ENCODE measurements at regions not wholly inside any gene's neighbourhood (a gene's known extent, or its start where the extent isn't known, plus 50 kb on each side); places are given as distances from the start of the nearest gene placed in this dataset.

DNA sequence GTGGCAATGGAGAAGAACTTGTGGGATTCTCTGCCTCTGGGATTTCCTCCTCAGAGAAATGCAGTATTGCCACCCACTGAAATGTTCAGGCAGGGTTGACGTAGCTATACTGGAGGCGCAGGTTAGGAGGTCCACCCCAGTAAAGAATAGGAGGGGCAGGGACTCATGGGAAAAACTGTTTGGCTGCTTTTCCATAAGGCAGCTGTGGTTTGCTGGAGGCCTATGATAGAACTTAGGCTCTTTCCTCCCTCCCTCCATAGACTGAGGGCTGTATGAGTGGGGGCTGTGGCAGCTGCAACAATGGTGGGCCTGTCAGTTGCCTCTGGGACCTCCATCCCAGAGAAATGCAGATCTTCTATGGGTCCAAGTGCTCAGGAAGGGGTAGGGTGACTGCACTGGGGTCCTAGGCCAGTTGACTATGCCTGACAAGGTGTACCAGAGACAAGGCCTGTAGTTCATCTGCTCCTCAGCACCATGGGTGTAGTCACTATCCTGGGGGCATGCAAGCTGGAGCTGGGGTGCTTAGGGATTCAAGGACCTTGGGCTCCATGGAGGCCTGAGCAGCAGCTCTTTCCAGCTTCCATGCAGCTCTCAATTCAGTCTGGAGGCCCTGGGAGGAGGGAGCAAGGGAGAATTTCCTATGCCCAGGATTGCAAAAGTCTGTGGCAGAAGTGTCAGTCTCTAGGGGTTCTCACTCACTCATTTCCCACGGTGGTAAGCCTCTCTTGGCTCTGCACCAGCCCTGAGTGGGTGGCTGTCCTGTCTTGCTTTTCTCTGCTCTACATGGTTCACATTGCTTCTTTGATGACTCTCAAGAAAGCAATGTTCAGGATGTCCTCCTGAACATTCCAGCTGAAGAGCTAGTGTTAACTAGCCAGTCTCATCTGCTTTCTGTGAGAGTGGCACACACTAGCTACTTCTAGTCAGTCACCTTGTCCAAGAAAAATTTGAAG lies 353.0 kb downstream of the IDS start:
- no peak for DNase-seq

- no peak for DNase-seq
Measured at GRCh38 chrX:149145845-149146285, 359.2 kb downstream of the IDS start.

DNA sequence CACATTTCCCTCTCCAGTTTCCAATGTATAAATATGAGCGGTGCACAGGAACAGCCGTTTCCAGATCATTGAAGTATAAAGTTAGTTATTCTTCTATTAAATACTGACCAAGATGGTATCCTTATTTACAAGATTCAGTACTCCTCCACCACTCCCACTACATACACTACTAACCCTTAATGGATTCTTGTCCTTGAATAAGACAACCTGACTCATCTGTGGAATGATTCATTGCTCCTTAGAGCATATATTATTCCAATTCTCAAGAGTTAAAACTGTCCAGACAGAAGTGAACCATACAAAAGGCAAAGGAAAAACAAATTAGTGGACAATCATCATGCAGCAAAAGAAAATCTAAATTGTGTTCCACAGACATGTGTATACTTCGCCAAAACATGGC lies 373.3 kb downstream of the IDS start:
- DNase-seq, result no peak

DNA sequence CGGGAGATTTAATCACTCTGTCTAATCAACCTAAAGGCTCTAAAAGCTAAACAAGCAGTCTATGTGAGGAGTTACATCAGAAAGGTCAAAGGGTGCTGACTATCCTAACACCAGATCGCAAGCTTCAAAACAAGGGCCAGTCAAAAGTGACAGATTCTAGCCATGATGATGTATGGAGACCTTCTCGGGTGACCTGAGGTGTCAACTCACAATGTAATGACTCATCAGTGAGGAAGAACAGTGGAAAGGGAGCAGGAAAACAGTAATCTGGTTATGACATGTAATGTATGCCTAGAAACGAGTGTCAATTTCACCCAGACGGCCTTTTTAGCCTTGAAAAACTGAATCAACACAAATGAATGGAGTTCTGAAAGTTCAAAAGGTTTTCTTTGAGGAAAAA lies 375.3 kb downstream of the IDS start:
- no peak for DNase-seq

GRCh38 chrX:149124526-149125108 lies 380.5 kb downstream of the IDS start:
- DNase-seq, result no peak

DNA sequence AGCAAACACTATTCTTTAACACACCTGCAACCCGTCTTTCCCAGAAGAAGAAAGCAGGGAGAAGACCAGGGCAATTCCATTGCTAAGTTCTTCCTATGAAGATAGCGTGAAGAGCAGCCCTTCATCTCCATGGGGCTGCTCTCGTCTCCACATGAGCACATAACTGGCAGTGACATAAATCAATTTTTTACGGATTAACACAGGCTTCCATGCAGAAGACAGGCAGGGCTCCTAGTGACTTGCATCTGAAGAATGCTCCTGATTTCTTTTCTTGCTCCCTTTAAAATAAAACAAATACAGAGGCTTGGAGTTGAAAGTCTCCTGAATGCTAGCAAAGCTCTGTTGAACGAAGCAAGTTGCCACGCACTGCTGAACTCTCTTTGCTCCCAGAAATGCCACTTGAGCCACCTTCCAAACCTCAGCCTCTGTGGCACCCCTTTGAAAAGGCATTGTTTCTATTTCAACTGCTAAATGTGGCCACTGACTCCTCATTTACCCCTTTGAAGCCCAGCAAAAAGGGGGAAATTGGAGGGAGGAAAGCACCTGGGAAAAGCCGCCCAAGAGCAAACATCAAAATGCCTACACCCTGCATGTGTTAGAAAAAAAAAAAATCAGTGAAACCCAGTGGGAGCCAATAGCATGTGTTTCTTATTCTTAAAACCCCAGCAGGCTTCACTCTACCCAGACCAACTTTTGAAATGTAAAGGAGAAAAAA lies 383.7 kb downstream of the IDS start:
- no peak for DNase-seq

- DNase-seq, result no peak
Measured at GRCh38 chrX:149120459-149120858, 384.6 kb downstream of the IDS start.

GRCh38 chrX:149114874-149115273 lies 390.2 kb downstream of the IDS start:
- no peak for DNase-seq

- DNase-seq, result no peak
Measured at GRCh38 chrX:149114001-149114400, 391.1 kb downstream of the IDS start.

DNA sequence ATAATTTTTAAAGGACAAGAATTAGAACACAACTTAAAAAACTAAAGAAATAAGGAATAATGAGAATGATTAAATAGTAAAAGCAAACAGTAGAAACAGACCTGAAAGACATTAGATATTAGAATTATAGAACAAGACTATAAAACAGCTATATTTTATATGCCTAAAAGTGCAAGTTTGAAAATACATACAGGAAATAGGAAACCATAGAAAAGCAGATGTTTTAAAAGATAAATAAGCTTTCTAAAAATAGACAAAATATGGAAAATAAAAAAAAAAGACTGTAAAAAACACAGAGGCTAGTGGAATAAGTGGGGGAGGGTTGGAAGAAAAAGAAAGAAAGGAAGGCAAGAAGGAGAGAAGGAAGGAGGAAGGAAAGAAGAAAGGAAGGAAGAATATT lies 407.3 kb downstream of the IDS start:
- DNase-seq, result no peak

GRCh38 chrX:149092179-149092578 lies 412.9 kb downstream of the IDS start:
- DNase-seq, result no peak

- no peak for DNase-seq
Measured at GRCh38 chrX:149079805-149080406, 425.2 kb downstream of the IDS start.

GRCh38 chrX:149074398-149074797 lies 430.7 kb downstream of the IDS start:
- DNase-seq, result no peak

DNA sequence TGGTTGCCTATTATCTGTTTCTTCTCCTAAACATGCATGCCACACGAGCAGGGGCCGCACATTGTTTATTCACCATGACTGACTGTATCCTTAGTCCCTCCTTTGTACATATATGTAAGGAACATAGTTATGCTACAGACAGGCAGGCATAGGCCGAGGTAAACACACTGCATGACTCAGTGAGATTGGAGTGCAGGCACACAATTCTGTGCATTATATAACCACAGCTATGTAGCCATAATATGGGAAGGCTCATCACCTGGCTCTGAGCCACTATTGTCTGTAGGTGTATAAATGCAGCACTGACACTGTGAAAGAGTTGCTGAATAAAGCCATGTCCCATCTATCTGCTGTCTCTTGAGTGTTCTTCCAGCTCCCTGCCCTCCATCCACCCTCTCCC lies 431.6 kb downstream of the IDS start:
- DNase-seq, result no peak

GRCh38 chrX:149069899-149070298 lies 435.2 kb downstream of the IDS start:
- no peak for DNase-seq

DNA sequence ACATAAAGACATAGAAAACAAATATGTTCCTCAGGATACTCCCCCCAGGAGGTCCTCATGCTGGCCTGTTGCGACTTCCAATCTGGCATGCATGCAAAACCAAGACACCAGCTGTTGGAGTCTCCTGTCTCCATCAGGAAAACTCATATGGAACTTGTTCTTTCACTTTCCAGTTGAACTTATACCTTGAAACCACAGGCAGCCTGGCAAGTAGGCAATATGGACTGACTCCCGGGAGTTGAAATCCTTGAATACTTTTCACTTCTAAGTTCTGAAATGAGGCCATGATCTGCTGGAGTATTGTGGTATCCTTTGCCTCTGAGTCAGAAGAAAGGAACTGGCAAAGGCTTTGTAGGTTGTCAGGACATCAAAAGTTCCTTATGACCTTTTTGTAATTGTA lies 444.2 kb downstream of the IDS start:
- no peak for DNase-seq
